Lung (tissue), 11 donors: ENCODE measurements at regions not wholly inside any gene's neighbourhood (a gene's known extent, or its start where the extent isn't known, plus 50 kb on each side); places are given as distances from the start of the nearest gene placed in this dataset.

ENCODE experiments used
- ATAC-seq: fragments of 200-7000 bp; cut with Tn5 transposase; one replicate; pipeline ENCODE4 v1.9.1; 2020; ENCODE audit warnings: moderate number of reproducible peaks; ENCODE audit not compliant: insufficient read depth, low FRiP score
- DNase-seq, 3 donors: peaks; one replicate each; pipeline ENCODE4 v3.0.0-alpha.2; 2013 to 2017
- H3K27ac ChIP-seq, 2 donors: one replicate each; pipeline ENCODE4 v1.5.1; 2013; ENCODE audit warnings: mild to moderate bottlenecking in 2 of 2, moderate library complexity in 2 of 2, control low read depth in 1 of 2, inconsistent platforms in 1 of 2, low read depth in 1 of 2, low read length in 1 of 2
- H3K27me3 ChIP-seq, 3 donors: one replicate each; pipeline ENCODE4 v1.5.1; 2013; ENCODE audit warnings: low read length in 2 of 3; ENCODE audit not compliant: control insufficient read depth in 3 of 3, insufficient read depth in 3 of 3
- H3K36me3 ChIP-seq, 4 donors: one replicate each; pipeline ENCODE4 v1.5.1; 2013; ENCODE audit warnings: low read length in 4 of 4, mild to moderate bottlenecking in 1 of 4, moderate library complexity in 1 of 4; ENCODE audit not compliant: control insufficient read depth in 4 of 4, insufficient read depth in 4 of 4
- H3K4me1 ChIP-seq, 5 donors: one replicate each; pipeline ENCODE4 v1.5.1; 2013; ENCODE audit warnings: low read length in 5 of 5, mild to moderate bottlenecking in 2 of 5, moderate library complexity in 1 of 5; ENCODE audit not compliant: control insufficient read depth in 5 of 5, insufficient read depth in 5 of 5
- H3K4me3 ChIP-seq: one replicate; pipeline ENCODE4 v1.5.1; 2013; ENCODE audit warnings: mild to moderate bottlenecking, control low read depth, moderate library complexity
- H3K9ac ChIP-seq, 2 donors: one replicate each; pipeline ENCODE4 v1.5.1; 2013; ENCODE audit warnings: low read length in 2 of 2, control low read depth in 1 of 2; ENCODE audit not compliant: insufficient read depth in 1 of 2
- H3K9me3 ChIP-seq, 4 donors: one replicate each; pipeline ENCODE4 v1.5.1; 2013; ENCODE audit warnings: low read length in 3 of 4, mild to moderate bottlenecking in 1 of 4, moderate library complexity in 1 of 4; ENCODE audit not compliant: control insufficient read depth in 4 of 4, insufficient read depth in 3 of 4
- CTCF ChIP-seq: IDR thresholded peaks from 2 replicates; pipeline ENCODE4 v1.5.1; 2012; ENCODE audit warnings: mild to moderate bottlenecking; ENCODE audit errors: control extremely low read depth, extremely low read depth
- WGBS, 2 donors: extraction: QIAGEN DNeasy Blood & Tissue Kit; methylation state at CpG; one replicate each; pipeline ENCODE4 v1.1.7; 2013; 5-methylcytosine and 5-hydroxymethylcytosine counted together
- donor health status: control.
- donor health status: control.
- donor health status: Bipolar disorder and iron deficiency.
- donor health status: healthy.
- donor health status: DM: yes; HTN: yes; CAD: no.

DNA sequence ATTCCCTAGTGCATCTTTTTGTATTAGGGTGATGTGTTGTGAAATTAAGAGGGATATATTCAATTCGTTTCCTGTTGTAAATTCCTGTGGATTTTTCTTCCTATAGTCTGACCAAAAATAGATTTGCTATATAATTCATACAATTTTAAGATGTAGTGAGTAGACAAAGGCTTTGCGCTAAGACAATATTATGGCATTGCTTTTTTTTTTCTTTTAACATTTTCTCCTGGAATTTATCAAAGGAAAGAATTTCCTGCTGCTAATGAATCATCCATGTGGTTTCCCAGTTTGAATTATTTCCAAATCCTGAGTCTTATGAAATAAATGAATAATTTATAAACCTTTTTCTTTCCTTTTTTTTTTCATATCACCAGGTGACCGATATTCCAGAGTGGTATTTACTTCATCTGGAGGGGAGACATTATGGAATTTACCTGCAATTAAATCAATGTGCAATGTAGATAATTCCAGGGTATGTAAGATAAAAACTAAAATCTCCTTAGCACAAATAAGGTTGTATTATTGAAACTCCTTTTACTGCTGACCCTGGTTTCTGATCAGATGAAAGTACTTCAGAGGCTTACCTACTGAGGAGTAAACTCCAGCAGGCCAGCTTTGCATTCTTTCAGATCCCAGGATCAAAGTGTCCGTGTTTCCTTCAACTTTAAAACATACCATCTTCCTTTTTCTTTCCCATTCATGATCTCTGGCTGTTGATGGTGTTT, 148.4 kb downstream of the TLR5 start:
- peak overlapping the region in 1 of 2 donors; percentile 45 for H3K27ac ChIP-seq
- no peak overlapping the region for H3K4me3 ChIP-seq
- H3K9ac ChIP-seq = no peak overlapping the region
- H3K27me3 ChIP-seq = no peaks in the 10 kb centered on the region
- 75 to 80% methylated on average over 4 of the region's 4 CpGs for WGBS, 2 donors
- H3K4me1 ChIP-seq = peaks cover 0 to 9% (median 0%) of the 10 kb centered on the region in 5 donors
- DNase-seq = no peak
- H3K36me3 ChIP-seq = peaks cover 2 to 14% (median 10%) of the 10 kb centered on the region in 4 donors
- no peaks in the 10 kb centered on the region for H3K9me3 ChIP-seq
- TF ChIP-seq CTCF = no peak
- no peak for ATAC-seq

DNA sequence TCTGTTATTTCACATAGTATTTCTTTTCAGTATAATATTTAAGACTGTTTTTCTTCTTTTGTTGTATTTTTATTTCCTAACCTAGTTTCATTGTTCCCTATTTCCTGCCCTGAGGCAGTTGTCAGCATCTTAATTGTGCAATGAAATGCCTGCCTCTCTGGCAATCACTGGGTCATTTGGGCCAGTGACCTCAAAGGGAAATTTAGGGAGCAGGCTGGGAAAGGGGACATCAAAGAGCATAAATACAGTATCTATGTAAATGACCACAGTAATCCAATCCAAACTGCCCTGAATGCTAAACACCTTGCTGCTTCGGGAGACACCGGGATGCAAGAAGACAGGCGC, 147.8 kb downstream of the TLR5 start:
- Histone ChIP-seq H3K4me3 (no peak overlapping the region), H3K27ac (peak overlapping the region in 1 of 2 donors; percentile 45), H3K27me3 (no peaks in the 10 kb centered on the region), H3K9me3 (no peaks in the 10 kb centered on the region), H3K9ac (no peak overlapping the region), H3K4me1 (peaks cover 0 to 9% (median 0%) of the 10 kb centered on the region in 5 donors), H3K36me3 (peaks cover 2 to 14% (median 10%) of the 10 kb centered on the region in 4 donors)
- 91 to 92% methylated on average over 3 of the region's 3 CpGs for WGBS, 2 donors
- TF ChIP-seq CTCF = no peak
- DNase-seq (no peak), ATAC-seq (no peak)

- Histone ChIP-seq H3K27me3 (no peaks in the 10 kb centered on the region), H3K9ac (no peak overlapping the region), H3K36me3 (peaks cover 2 to 16% (median 10%) of the 10 kb centered on the region in 4 donors), H3K27ac (peak overlapping the region in 1 of 2 donors; percentile 45), H3K4me3 (no peak overlapping the region), H3K4me1 (peaks cover 0 to 9% (median 0%) of the 10 kb centered on the region in 5 donors), H3K9me3 (no peaks in the 10 kb centered on the region)
- ATAC-seq (no peak), DNase-seq (no peak)
- TF ChIP-seq CTCF = no peak
- WGBS, 2 donors = 59 to 78% methylated on average over 5 of the region's 5 CpGs
Measured at GRCh38 chr1:222995620-222996309, 147.3 kb downstream of the TLR5 start.
